Astrocyte (in vitro differentiated cells and primary cell): ENCODE measurements at regions not wholly inside any gene's neighbourhood (a gene's known extent, or its start where the extent isn't known, plus 50 kb on each side); places are given as distances from the start of the nearest gene placed in this dataset.

Experiments used
- EZH2 ChIP-seq: IDR thresholded peaks from 2 replicates; pipeline ENCODE4 v1.6.1; 2012; ENCODE audit warnings: mild to moderate bottlenecking, low read length, inconsistent platforms; ENCODE audit not compliant: insufficient read depth
- TF ChIP-seq, protein P1 (sequence below): IDR thresholded peaks from 2 replicates; pipeline ENCODE4 v1.5.1; 2011; ENCODE audit warnings: low read depth, mild to moderate bottlenecking, inconsistent platforms, low read length, moderate library complexity; ENCODE audit not compliant: insufficient read depth

DNA sequence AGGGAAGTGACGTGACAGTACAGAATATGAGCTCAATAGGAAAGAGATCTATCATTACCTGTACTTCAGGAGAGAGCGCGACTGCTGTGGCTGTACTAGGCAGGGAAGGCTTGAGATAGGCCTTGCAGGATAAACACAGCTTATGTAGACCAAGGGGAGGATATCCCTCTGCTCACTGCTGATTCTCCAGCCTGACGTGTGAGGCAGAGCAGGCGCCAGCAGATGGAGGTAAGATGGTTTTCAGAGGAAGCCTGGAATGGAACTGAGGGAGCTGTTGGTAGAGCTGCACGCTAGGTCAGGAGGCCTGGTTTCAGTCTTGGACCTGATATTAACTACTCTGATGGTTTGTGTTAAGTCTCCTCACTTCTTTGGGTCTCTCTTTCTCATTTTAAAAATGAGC lies 291.4 kb downstream of the YTHDC2 start:
- TF ChIP-seq, protein P1, sequence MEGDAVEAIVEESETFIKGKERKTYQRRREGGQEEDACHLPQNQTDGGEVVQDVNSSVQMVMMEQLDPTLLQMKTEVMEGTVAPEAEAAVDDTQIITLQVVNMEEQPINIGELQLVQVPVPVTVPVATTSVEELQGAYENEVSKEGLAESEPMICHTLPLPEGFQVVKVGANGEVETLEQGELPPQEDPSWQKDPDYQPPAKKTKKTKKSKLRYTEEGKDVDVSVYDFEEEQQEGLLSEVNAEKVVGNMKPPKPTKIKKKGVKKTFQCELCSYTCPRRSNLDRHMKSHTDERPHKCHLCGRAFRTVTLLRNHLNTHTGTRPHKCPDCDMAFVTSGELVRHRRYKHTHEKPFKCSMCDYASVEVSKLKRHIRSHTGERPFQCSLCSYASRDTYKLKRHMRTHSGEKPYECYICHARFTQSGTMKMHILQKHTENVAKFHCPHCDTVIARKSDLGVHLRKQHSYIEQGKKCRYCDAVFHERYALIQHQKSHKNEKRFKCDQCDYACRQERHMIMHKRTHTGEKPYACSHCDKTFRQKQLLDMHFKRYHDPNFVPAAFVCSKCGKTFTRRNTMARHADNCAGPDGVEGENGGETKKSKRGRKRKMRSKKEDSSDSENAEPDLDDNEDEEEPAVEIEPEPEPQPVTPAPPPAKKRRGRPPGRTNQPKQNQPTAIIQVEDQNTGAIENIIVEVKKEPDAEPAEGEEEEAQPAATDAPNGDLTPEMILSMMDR: no peak
- no peak for TF ChIP-seq EZH2
